ENCODE measurements at regions not wholly inside any gene's neighbourhood (a gene's known extent, or its start where the extent isn't known, plus 50 kb on each side); places are given as distances from the start of the nearest gene placed in this dataset.

DNA sequence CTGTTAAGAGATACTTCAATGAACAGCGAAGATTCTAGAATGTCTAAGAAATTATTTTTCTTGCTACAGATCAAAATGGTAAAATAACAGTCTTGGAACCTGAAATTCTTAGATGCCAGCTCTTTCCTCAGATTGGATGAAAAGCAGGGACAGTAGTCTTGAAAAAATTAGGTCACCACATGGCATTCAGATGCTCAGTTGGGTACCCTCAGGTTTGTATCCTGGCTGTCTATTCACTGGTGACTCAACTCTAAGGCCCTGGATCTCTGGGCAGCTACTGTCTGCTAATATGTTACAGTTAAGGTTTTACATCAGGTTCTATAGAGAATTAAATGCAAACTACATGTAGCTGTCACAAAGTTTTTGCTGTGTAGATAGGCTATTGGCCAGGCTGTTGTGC, 528.9 kb upstream of the ADAMTS5 start:
- no peaks in the 10 kb centered on the region for H3K27me3 ChIP-seq (ENCODE audit: control insufficient read depth in 1 of 2, insufficient read depth in 2 of 2, low read length in 1 of 2)
- H3K27ac ChIP-seq (ENCODE audit: low read depth in 1 of 2, low read length in 2 of 2) = no peak overlapping the region
- H3K4me3 ChIP-seq (ENCODE audit: low read length in 2 of 2) = no peak overlapping the region
- WGBS, 2 donors = 97% methylated on average over 1 of the region's 1 CpG
- ATAC-seq (ENCODE audit: low FRiP score) = no peak
- DNase-seq = no peak
- H3K9me3 ChIP-seq (ENCODE audit: control insufficient read depth, low read length) = no peaks in the 10 kb centered on the region
- no peaks in the 10 kb centered on the region for H3K4me1 ChIP-seq (ENCODE audit: control insufficient read depth in 1 of 2, insufficient read depth in 2 of 2, low read length in 2 of 2)
- intact Hi-C loops (cut with DNase I) = no loop called here
- no peaks in the 10 kb centered on the region for H3K36me3 ChIP-seq (ENCODE audit: control insufficient read depth in 1 of 2, insufficient read depth in 2 of 2, low read length in 1 of 2)

- intact Hi-C loops (cut with DNase I) = no loop called here
- no peak overlapping the region for H3K4me3 ChIP-seq (ENCODE audit: low read length in 2 of 2)
- H3K9me3 ChIP-seq (ENCODE audit: control insufficient read depth, low read length) = no peaks in the 10 kb centered on the region
- DNase-seq = no peak
- no peaks in the 10 kb centered on the region for H3K36me3 ChIP-seq (ENCODE audit: control insufficient read depth in 1 of 2, insufficient read depth in 2 of 2, low read length in 1 of 2)
- ATAC-seq (ENCODE audit: low FRiP score) = no peak
- no peaks in the 10 kb centered on the region for H3K4me1 ChIP-seq (ENCODE audit: control insufficient read depth in 1 of 2, insufficient read depth in 2 of 2, low read length in 2 of 2)
- no peak overlapping the region for H3K27ac ChIP-seq (ENCODE audit: low read depth in 1 of 2, low read length in 2 of 2)
- H3K27me3 ChIP-seq (ENCODE audit: control insufficient read depth in 1 of 2, insufficient read depth in 2 of 2, low read length in 1 of 2) = no peaks in the 10 kb centered on the region
Observed at GRCh38 chr21:27493542-27493941, 526.7 kb upstream of the ADAMTS5 start.

DNA sequence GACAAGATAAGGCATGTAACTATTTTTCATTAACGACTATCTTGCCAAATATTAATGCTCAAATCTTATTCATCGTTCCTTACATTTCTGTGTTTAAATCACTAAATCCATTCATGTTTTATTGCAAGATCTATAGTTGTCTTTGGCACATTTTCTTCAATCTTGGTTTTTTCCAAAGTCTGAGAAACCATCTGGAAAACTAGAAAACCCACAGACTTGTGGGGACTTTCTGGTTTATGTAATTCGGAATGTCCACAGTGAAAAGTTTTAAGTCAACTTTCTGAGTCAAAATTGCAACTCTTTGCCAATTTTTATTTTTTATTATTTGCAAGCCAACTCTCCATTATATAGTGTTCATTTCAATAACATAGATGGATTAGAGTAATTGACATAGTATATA, 520.8 kb upstream of the ADAMTS5 start:
- H3K36me3 ChIP-seq (ENCODE audit: control insufficient read depth in 1 of 2, insufficient read depth in 2 of 2, low read length in 1 of 2) = no peaks in the 10 kb centered on the region
- H3K4me1 ChIP-seq (ENCODE audit: control insufficient read depth in 1 of 2, insufficient read depth in 2 of 2, low read length in 2 of 2) = no peaks in the 10 kb centered on the region
- no peaks in the 10 kb centered on the region for H3K27me3 ChIP-seq (ENCODE audit: control insufficient read depth in 1 of 2, insufficient read depth in 2 of 2, low read length in 1 of 2)
- no peak overlapping the region for H3K4me3 ChIP-seq (ENCODE audit: low read length in 2 of 2)
- H3K27ac ChIP-seq (ENCODE audit: low read depth in 1 of 2, low read length in 2 of 2) = no peak overlapping the region
- ATAC-seq (ENCODE audit: low FRiP score) (no peak), DNase-seq (no peak)
- WGBS, 2 donors = 16 to 22% methylated on average over 3 of the region's 3 CpGs
- H3K9me3 ChIP-seq (ENCODE audit: control insufficient read depth, low read length) = no peaks in the 10 kb centered on the region
- intact Hi-C loops (cut with DNase I) = no loop called here

- Histone ChIP-seq H3K4me3 (ENCODE audit: low read length in 2 of 2) (no peak overlapping the region), H3K27me3 (ENCODE audit: control insufficient read depth in 1 of 2, insufficient read depth in 2 of 2, low read length in 1 of 2) (no peaks in the 10 kb centered on the region), H3K9me3 (ENCODE audit: control insufficient read depth, low read length) (no peaks in the 10 kb centered on the region), H3K27ac (ENCODE audit: low read depth in 1 of 2, low read length in 2 of 2) (no peak overlapping the region), H3K36me3 (ENCODE audit: control insufficient read depth in 1 of 2, insufficient read depth in 2 of 2, low read length in 1 of 2) (no peaks in the 10 kb centered on the region), H3K4me1 (ENCODE audit: control insufficient read depth in 1 of 2, insufficient read depth in 2 of 2, low read length in 2 of 2) (no peaks in the 10 kb centered on the region)
- DNase-seq (no peak), ATAC-seq (ENCODE audit: low FRiP score) (no peak)
- intact Hi-C loops (cut with DNase I) = no loop called here
- 91 to 96% methylated on average over 2 of the region's 2 CpGs for WGBS, 2 donors
Observed at GRCh38 chr21:27480841-27481261, 514.0 kb upstream of the ADAMTS5 start.

GRCh38 chr21:27477296-27477695, 510.4 kb upstream of the ADAMTS5 start:
- DNase-seq (no peak), ATAC-seq (ENCODE audit: low FRiP score) (no peak)
- Histone ChIP-seq H3K27me3 (ENCODE audit: control insufficient read depth in 1 of 2, insufficient read depth in 2 of 2, low read length in 1 of 2) (no peaks in the 10 kb centered on the region), H3K9me3 (ENCODE audit: control insufficient read depth, low read length) (no peaks in the 10 kb centered on the region), H3K4me1 (ENCODE audit: control insufficient read depth in 1 of 2, insufficient read depth in 2 of 2, low read length in 2 of 2) (no peaks in the 10 kb centered on the region), H3K36me3 (ENCODE audit: control insufficient read depth in 1 of 2, insufficient read depth in 2 of 2, low read length in 1 of 2) (no peaks in the 10 kb centered on the region), H3K4me3 (ENCODE audit: low read length in 2 of 2) (no peak overlapping the region), H3K27ac (ENCODE audit: low read depth in 1 of 2, low read length in 2 of 2) (no peak overlapping the region)
- intact Hi-C loops (cut with DNase I) = loop anchor here in 1 of 2 donors (10.0 kb wide), 1 partner anchor 592 kb away; no protein-coding TSS in a partner anchor
- 81 to 82% methylated on average over 2 of the region's 2 CpGs for WGBS, 2 donors

DNA sequence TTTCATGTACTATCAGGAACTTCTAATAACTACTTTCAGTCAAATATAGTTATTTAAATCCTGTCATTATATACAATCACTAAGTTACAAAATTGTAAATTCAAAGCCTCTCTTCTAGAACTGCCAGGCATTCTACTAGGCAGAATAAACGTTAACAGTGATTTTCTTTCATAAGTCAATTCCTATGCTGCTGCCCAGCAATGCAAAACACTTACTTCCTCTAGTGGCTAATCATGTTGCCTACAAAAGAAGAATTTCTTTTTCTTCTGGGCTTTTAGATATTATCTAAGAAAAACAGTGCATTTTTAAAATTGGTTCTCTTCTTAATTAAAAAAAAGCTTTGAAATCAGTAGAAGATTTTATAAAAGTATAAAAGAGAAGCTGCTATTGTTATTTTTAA, 509.8 kb upstream of the ADAMTS5 start:
- Histone ChIP-seq H3K9me3 (ENCODE audit: control insufficient read depth, low read length) (no peaks in the 10 kb centered on the region), H3K4me1 (ENCODE audit: control insufficient read depth in 1 of 2, insufficient read depth in 2 of 2, low read length in 2 of 2) (no peaks in the 10 kb centered on the region), H3K27me3 (ENCODE audit: control insufficient read depth in 1 of 2, insufficient read depth in 2 of 2, low read length in 1 of 2) (no peaks in the 10 kb centered on the region), H3K36me3 (ENCODE audit: control insufficient read depth in 1 of 2, insufficient read depth in 2 of 2, low read length in 1 of 2) (no peaks in the 10 kb centered on the region), H3K4me3 (ENCODE audit: low read length in 2 of 2) (no peak overlapping the region), H3K27ac (ENCODE audit: low read depth in 1 of 2, low read length in 2 of 2) (no peak overlapping the region)
- 0% methylated on average over 1 of the region's 1 CpG for WGBS, 2 donors
- DNase-seq = no peak
- no peak for ATAC-seq (ENCODE audit: low FRiP score)
- intact Hi-C loops (cut with DNase I) = loop anchor here in 1 of 2 donors (10.0 kb wide), 1 partner anchor 592 kb away; no protein-coding TSS in a partner anchor

DNA sequence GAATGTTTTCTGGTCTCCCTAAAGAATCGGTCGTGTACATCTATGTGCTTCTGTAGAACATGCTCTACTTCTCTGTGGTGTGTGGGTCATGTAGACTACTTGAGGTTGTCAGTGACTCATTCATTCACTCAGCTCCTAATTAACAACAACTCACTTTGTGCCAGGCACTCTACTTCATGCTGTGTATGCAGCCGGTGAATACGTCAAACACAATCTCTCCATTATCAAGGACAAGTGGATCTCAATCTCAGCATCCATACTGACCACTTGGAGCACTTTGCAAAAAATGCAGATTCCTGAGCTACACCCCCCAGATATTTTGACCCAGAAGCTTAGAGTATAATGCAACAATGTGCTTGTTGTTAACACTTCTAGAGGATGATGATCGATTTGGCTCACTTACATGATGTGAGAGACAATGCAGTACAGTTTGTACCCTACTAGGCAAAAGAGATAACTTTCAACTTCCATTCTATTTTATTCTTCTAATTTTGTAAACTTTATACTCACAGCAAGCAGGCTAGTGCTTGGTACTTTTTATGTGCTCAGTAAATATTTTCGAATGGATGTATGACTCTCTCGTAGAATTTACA, 508.6 kb upstream of the ADAMTS5 start:
- no peak for ATAC-seq (ENCODE audit: low FRiP score)
- 93 to 96% methylated on average over 7 of the region's 7 CpGs for WGBS, 2 donors
- intact Hi-C loops (cut with DNase I) = loop anchor here in 1 of 2 donors (10.0 kb wide), 1 partner anchor 591 kb away; no protein-coding TSS in a partner anchor

GRCh38 chr21:27467366-27467765, 500.5 kb upstream of the ADAMTS5 start:
- ATAC-seq (ENCODE audit: low FRiP score) (no peak), DNase-seq (no peak)
- no peaks in the 10 kb centered on the region for H3K36me3 ChIP-seq (ENCODE audit: control insufficient read depth in 1 of 2, insufficient read depth in 2 of 2, low read length in 1 of 2)
- intact Hi-C loops (cut with DNase I) = no loop called here
- H3K4me3 ChIP-seq (ENCODE audit: low read length in 2 of 2) = no peak overlapping the region
- no peaks in the 10 kb centered on the region for H3K9me3 ChIP-seq (ENCODE audit: control insufficient read depth, low read length)
- 54 to 55% methylated on average over 2 of the region's 2 CpGs for WGBS, 2 donors
- H3K27me3 ChIP-seq (ENCODE audit: control insufficient read depth in 1 of 2, insufficient read depth in 2 of 2, low read length in 1 of 2) = no peaks in the 10 kb centered on the region
- H3K27ac ChIP-seq (ENCODE audit: low read depth in 1 of 2, low read length in 2 of 2) = no peak overlapping the region
- no peaks in the 10 kb centered on the region for H3K4me1 ChIP-seq (ENCODE audit: control insufficient read depth in 1 of 2, insufficient read depth in 2 of 2, low read length in 2 of 2)

More for the DNA sequence above, 508.6 kb upstream of the ADAMTS5 start:
- H3K4me3 ChIP-seq (ENCODE audit: low read length in 2 of 2) = no peak overlapping the region
- no peaks in the 10 kb centered on the region for H3K27me3 ChIP-seq (ENCODE audit: control insufficient read depth in 1 of 2, insufficient read depth in 2 of 2, low read length in 1 of 2)
- DNase-seq = no peak
- no peaks in the 10 kb centered on the region for H3K36me3 ChIP-seq (ENCODE audit: control insufficient read depth in 1 of 2, insufficient read depth in 2 of 2, low read length in 1 of 2)
- no peak overlapping the region for H3K27ac ChIP-seq (ENCODE audit: low read depth in 1 of 2, low read length in 2 of 2)
- H3K4me1 ChIP-seq (ENCODE audit: control insufficient read depth in 1 of 2, insufficient read depth in 2 of 2, low read length in 2 of 2) = no peaks in the 10 kb centered on the region
- no peaks in the 10 kb centered on the region for H3K9me3 ChIP-seq (ENCODE audit: control insufficient read depth, low read length)

- H3K9me3 ChIP-seq (ENCODE audit: control insufficient read depth, low read length) = no peaks in the 10 kb centered on the region
- intact Hi-C loops (cut with DNase I) = no loop called here
- H3K27ac ChIP-seq (ENCODE audit: low read depth in 1 of 2, low read length in 2 of 2) = no peak overlapping the region
- WGBS, 2 donors = 79 to 82% methylated on average over 3 of the region's 3 CpGs
- ATAC-seq (ENCODE audit: low FRiP score) (no peak), DNase-seq (no peak)
- no peaks in the 10 kb centered on the region for H3K4me1 ChIP-seq (ENCODE audit: control insufficient read depth in 1 of 2, insufficient read depth in 2 of 2, low read length in 2 of 2)
- H3K4me3 ChIP-seq (ENCODE audit: low read length in 2 of 2) = no peak overlapping the region
- no peaks in the 10 kb centered on the region for H3K36me3 ChIP-seq (ENCODE audit: control insufficient read depth in 1 of 2, insufficient read depth in 2 of 2, low read length in 1 of 2)
- no peaks in the 10 kb centered on the region for H3K27me3 ChIP-seq (ENCODE audit: control insufficient read depth in 1 of 2, insufficient read depth in 2 of 2, low read length in 1 of 2)
Observed at GRCh38 chr21:27466140-27466539, 499.3 kb upstream of the ADAMTS5 start.
